H9 (cell line): ENCODE measurements at regions not wholly inside any gene's neighbourhood (a gene's known extent, or its start where the extent isn't known, plus 50 kb on each side); places are given as distances from the start of the nearest gene placed in this dataset.
A peak's percentile ranks its signal among the peaks of the same experiment; 100 is the strongest.

Experiments used
- DNase-seq: peaks from one replicate; pipeline ENCODE4 v3.0.0-alpha.2; 2017
- H2AFZ ChIP-seq: one replicate; pipeline ENCODE4 v1.6.1; 2013; ENCODE audit warnings: mild to moderate bottlenecking, low read length, control low read depth, moderate library complexity
- H2AK5ac ChIP-seq: 2 replicates; pipeline ENCODE4 v1.6.1; 2013; ENCODE audit warnings: low read length, control low read depth, mixed read lengths; ENCODE audit not compliant: insufficient read length
- H2BK120ac ChIP-seq: one replicate; pipeline ENCODE4 v1.6.1; 2013; ENCODE audit warnings: low read depth, mild to moderate bottlenecking, low read length, control low read depth, inconsistent platforms; ENCODE audit not compliant: poor library complexity, severe bottlenecking
- H2BK12ac ChIP-seq: 2 replicates; pipeline ENCODE4 v1.6.1; 2013; ENCODE audit warnings: low read length, control low read depth, mixed read lengths, low read depth; ENCODE audit not compliant: insufficient read length
- H2BK15ac ChIP-seq: 2 replicates; pipeline ENCODE4 v1.6.1; 2013; ENCODE audit warnings: low read depth, low read length, control low read depth
- H2BK20ac ChIP-seq: one replicate; pipeline ENCODE4 v1.6.1; 2013; ENCODE audit warnings: low read depth, mild to moderate bottlenecking, low read length, control low read depth, inconsistent platforms; ENCODE audit not compliant: poor library complexity, severe bottlenecking
- H2BK5ac ChIP-seq: 2 replicates; pipeline ENCODE4 v1.6.1; 2013; ENCODE audit warnings: low read length, control low read depth, mixed read lengths; ENCODE audit not compliant: insufficient read length
- H3K14ac ChIP-seq: 2 replicates; pipeline ENCODE4 v1.6.1; 2013; ENCODE audit warnings: low read length, control low read depth; ENCODE audit not compliant: insufficient read depth
- H3K18ac ChIP-seq: 2 replicates; pipeline ENCODE4 v1.6.1; 2013; ENCODE audit warnings: low read depth, mild to moderate bottlenecking, mixed read lengths, low read length, control low read depth; ENCODE audit not compliant: insufficient read length
- H3K23ac ChIP-seq: 2 replicates; pipeline ENCODE4 v1.6.1; 2013; ENCODE audit warnings: low read length, control low read depth, mixed read lengths, low read depth; ENCODE audit not compliant: insufficient read length
- H3K23me2 ChIP-seq: 2 replicates; pipeline ENCODE4 v1.6.1; 2013; ENCODE audit warnings: low read depth, mild to moderate bottlenecking, mixed read lengths, low read length, control low read depth; ENCODE audit not compliant: insufficient read length, poor library complexity, severe bottlenecking
- H3K27ac ChIP-seq: 2 replicates; pipeline ENCODE4 v1.5.1; 2013; ENCODE audit warnings: low read length, control low read depth, mixed read lengths, low read depth; ENCODE audit not compliant: insufficient read length
- H3K27me3 ChIP-seq: 2 replicates; pipeline ENCODE4 v1.6.1; 2013; ENCODE audit warnings: low read length, control low read depth, inconsistent platforms; ENCODE audit not compliant: insufficient read depth
- H3K4ac ChIP-seq: 2 replicates; pipeline ENCODE4 v1.6.1; 2013; ENCODE audit warnings: low read depth, mild to moderate bottlenecking, control low read depth, inconsistent platforms, low read length, moderate library complexity
- H3K4me1 ChIP-seq: 2 replicates; pipeline ENCODE4 v1.6.1; 2013; ENCODE audit warnings: low read length, control low read depth, inconsistent platforms; ENCODE audit not compliant: insufficient read depth
- H3K4me2 ChIP-seq: 2 replicates; pipeline ENCODE4 v1.6.1; 2013; ENCODE audit warnings: low read length, control low read depth, mixed read lengths; ENCODE audit not compliant: insufficient read length, insufficient read depth
- H3K56ac ChIP-seq: 2 replicates; pipeline ENCODE4 v1.6.1; 2013; ENCODE audit warnings: low read depth, mild to moderate bottlenecking, mixed read lengths, low read length, control low read depth; ENCODE audit not compliant: insufficient read length
- H3K79me1 ChIP-seq: 2 replicates; pipeline ENCODE4 v1.6.1; 2013; ENCODE audit warnings: low read depth, mild to moderate bottlenecking, moderate library complexity, low read length, control low read depth, inconsistent platforms; ENCODE audit not compliant: insufficient read depth, poor library complexity, severe bottlenecking
- H3K79me2 ChIP-seq: 2 replicates; pipeline ENCODE4 v1.6.1; 2013; ENCODE audit warnings: low read length, control low read depth, inconsistent platforms; ENCODE audit not compliant: insufficient read depth
- H3K9ac ChIP-seq: 2 replicates; pipeline ENCODE4 v1.6.1; 2013; ENCODE audit warnings: low read length, control low read depth, mixed read lengths; ENCODE audit not compliant: insufficient read length; ENCODE audit errors: extremely low read depth
- H3K9me3 ChIP-seq: one replicate; pipeline ENCODE4 v1.6.1; 2013; ENCODE audit warnings: low read depth, low read length, inconsistent platforms; ENCODE audit not compliant: control insufficient read depth
- H3T11ph ChIP-seq: one replicate; pipeline ENCODE4 v1.6.1; 2013; ENCODE audit warnings: mild to moderate bottlenecking, low read length, control low read depth, inconsistent platforms
- H4K20me1 ChIP-seq: one replicate; pipeline ENCODE4 v1.6.1; 2013; ENCODE audit not compliant: control insufficient read depth, insufficient read length, insufficient read depth
- H4K5ac ChIP-seq: 2 replicates; pipeline ENCODE4 v1.6.1; 2013; ENCODE audit warnings: low read depth, mild to moderate bottlenecking, mixed read lengths, low read length, control low read depth; ENCODE audit not compliant: insufficient read length
- H4K8ac ChIP-seq: replicated peaks from 2 replicates; pipeline ENCODE4 v1.6.1; 2013; ENCODE audit warnings: low read length, control low read depth, mixed read lengths, low read depth; ENCODE audit not compliant: insufficient read length
- H4K91ac ChIP-seq: 2 replicates; pipeline ENCODE4 v1.6.1; 2013; ENCODE audit warnings: low read depth, mild to moderate bottlenecking, moderate library complexity, mixed read lengths, low read length, control low read depth; ENCODE audit not compliant: insufficient read length
- H3K27ac Mint-ChIP-seq, 3 experiments: 2 replicates in 2 of 3; 3 replicates in 1 of 3; pipeline ENCODE4 v1.8.0; 2020 to 2021; ENCODE audit warnings: mixed read lengths in 3 of 3, mild to moderate bottlenecking in 1 of 3, moderate library complexity in 1 of 3
- H3K27me3 Mint-ChIP-seq: 2 replicates; pipeline ENCODE4 v1.8.0; 2021; ENCODE audit warnings: low read depth, mild to moderate bottlenecking, moderate library complexity, mixed read lengths
- H3K36me3 Mint-ChIP-seq, 3 experiments: 2 replicates in 2 of 3; 3 replicates in 1 of 3; pipeline ENCODE4 v1.8.0; 2020 to 2021; ENCODE audit warnings: low read depth in 3 of 3, mixed read lengths in 3 of 3; ENCODE audit not compliant: insufficient read depth in 1 of 3
- H3K4me1 Mint-ChIP-seq, 2 experiments: 2 replicates each; pipeline ENCODE4 v1.8.0; 2020; ENCODE audit warnings: mixed read lengths in 2 of 2
- H3K4me3 Mint-ChIP-seq, 2 experiments: 2 replicates in 1 of 2; 3 replicates in 1 of 2; pipeline ENCODE4 v1.8.0; 2020 to 2021; ENCODE audit warnings: mild to moderate bottlenecking in 2 of 2, mixed read lengths in 2 of 2, moderate library complexity in 1 of 2
- H3K9me3 Mint-ChIP-seq, 2 experiments: 2 replicates in 1 of 2; 3 replicates in 1 of 2; pipeline ENCODE4 v1.8.0; 2020; ENCODE audit warnings: mild to moderate bottlenecking in 2 of 2, mixed read lengths in 2 of 2, moderate library complexity in 1 of 2
- CTCF ChIP-seq: fragments of 200-600 bp; sonication (generic); conservative IDR thresholded peaks from 3 replicates; pipeline ENCODE4 v1.8.0; 2021; ENCODE audit warnings: antibody characterized with exemption, mild to moderate bottlenecking
- WGBS: extraction: QIAGEN DNeasy Blood & Tissue Kit; methylation state at CpG from one replicate; pipeline ENCODE4 v1.1.7; 2013; ENCODE audit warnings: missing lambda C conversion rate, low lambda C conversion rate, mixed read lengths; ENCODE audit not compliant: insufficient read length; ENCODE audit errors: extremely low coverage; 5-methylcytosine and 5-hydroxymethylcytosine counted together

DNA sequence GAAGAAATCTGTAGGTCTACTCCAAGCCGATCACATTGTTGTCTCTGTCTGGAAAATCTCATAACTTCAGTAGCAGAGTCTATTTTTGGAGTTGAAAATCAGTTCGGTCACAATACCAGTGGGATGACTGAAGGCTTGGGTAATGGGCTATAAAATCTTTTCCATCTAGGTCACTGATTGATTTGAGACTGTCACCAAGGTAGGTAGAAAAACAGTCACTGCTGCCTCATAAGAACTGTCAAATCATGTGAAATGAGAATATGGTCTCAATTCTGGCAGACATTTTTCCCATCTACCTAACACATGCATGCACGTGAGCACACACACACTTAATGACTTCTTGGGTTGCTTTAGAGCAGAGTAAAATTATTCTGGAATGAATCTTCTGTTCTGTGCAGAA lies 1162.8 kb upstream of the CITED2 start:
- no peak overlapping the region for H2BK20ac ChIP-seq
- no peak overlapping the region for H3K4me2 ChIP-seq
- H3K9ac ChIP-seq, result no peak overlapping the region
- no peaks in the 10 kb centered on the region for H3K79me1 ChIP-seq
- H3K56ac ChIP-seq, result no peak overlapping the region
- no peak overlapping the region for H3K14ac ChIP-seq
- H2BK120ac ChIP-seq, result peak overlapping the region; percentile 36
- no peak overlapping the region for H4K91ac ChIP-seq
- H4K8ac ChIP-seq, result no peak overlapping the region
- no peaks in the 10 kb centered on the region for H3K23me2 ChIP-seq
- H3K4ac ChIP-seq, result no peak overlapping the region
- no peak overlapping the region for H2AFZ ChIP-seq
- no peak overlapping the region for H2BK12ac ChIP-seq
- peaks cover 21 to 22% of the 10 kb centered on the region in 2 experiments for H3K9me3 Mint-ChIP-seq
- no peak for DNase-seq
- no peak for TF ChIP-seq CTCF
- H2BK5ac ChIP-seq, result no peak overlapping the region
- no peak overlapping the region for H3T11ph ChIP-seq
- no peak overlapping the region for H3K18ac ChIP-seq
- no peak overlapping the region for H2BK15ac ChIP-seq
- no peaks in the 10 kb centered on the region for H3K79me2 ChIP-seq
- no peak overlapping the region for H2AK5ac ChIP-seq
- H3K27ac Mint-ChIP-seq, result no peak overlapping the region
- H3K4me1 ChIP-seq, result no peaks in the 10 kb centered on the region; the same call in 1 of the 2 replicates
- H3K36me3 Mint-ChIP-seq, result peaks cover 9 to 28% (median 15%) of the 10 kb centered on the region in 3 experiments
- no CpG with 5 or more reads among the region's 3 CpGs for WGBS
- H3K9me3 ChIP-seq, result no peaks in the 10 kb centered on the region
- peaks cover 18 to 19% of the 10 kb centered on the region in 2 experiments for H3K4me1 Mint-ChIP-seq
- no peaks in the 10 kb centered on the region for H3K27me3 Mint-ChIP-seq
- no peak overlapping the region for H4K5ac ChIP-seq
- H3K27ac ChIP-seq, result no peak overlapping the region
- no peak overlapping the region for H3K23ac ChIP-seq
- no peaks in the 10 kb centered on the region for H4K20me1 ChIP-seq
- no peak overlapping the region for H3K4me3 Mint-ChIP-seq
- H3K27me3 ChIP-seq, result no peaks in the 10 kb centered on the region
